Astrocyte of the hippocampus (primary cell): ENCODE measurements at regions not wholly inside any gene's neighbourhood (a gene's known extent, or its start where the extent isn't known, plus 50 kb on each side); places are given as distances from the start of the nearest gene placed in this dataset.
"Not testable (repeated sequence)": the region's sequence is repeated elsewhere in the genome, so short reads cannot be mapped to it uniquely, and the experiment has no call there.

ENCODE experiments used
- DNase-seq: peaks from one replicate; pipeline ENCODE4 v3.0.0; 2011; ENCODE audit warnings: low read depth, low spot score

DNA sequence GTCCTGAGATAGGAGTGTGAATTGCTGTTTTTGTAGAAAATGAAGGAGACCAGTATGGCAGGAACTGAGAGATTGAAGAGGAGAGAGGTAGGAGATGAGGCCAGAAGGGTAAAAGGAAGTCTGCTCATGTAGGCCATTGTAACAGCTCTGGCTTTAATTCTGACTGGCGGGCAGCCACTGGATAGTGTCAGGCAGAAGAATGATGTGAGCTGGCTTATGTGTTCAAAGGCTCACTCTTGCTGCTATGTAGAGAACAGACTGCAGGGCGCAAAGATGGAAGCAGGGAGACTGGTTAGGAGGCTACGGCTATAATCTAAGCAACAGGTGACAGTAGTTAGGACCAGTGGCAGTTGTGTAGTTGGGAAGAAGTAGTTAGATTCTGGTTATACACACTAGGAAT, 160.2 kb upstream of the FGF13 start:
- no peak for DNase-seq

- DNase-seq: no peak
These were observed 155.1 kb upstream of the FGF13 start for GRCh38 chrX:138866643-138867042.

DNA sequence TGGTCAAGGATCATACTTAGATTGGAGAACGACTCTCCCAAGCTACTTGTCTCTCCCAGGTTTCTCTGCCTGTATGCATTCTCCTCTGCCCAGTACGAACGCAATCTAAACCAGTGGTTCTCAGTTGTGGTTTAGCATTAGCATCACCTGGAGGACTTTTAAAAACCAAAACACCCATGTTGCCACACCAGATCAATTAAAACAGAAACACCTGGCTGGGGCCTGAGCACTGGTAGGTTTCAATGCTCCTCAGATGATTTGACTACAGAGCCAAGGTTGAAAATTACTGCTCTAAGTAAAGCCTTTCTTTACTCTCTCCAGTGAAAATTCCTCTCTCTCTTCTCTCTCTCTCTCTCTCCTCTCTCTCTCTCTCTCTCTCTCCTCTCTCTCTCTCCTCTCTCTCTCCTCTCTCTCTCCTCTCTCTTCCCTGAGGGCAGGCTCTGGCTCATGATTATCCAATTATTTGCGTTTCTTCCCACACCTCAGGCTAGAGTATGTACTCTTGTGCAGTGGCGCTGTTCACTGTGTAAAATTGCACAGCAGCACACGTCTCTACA, 153.7 kb upstream of the FGF13 start:
- DNase-seq: no peak

DNA sequence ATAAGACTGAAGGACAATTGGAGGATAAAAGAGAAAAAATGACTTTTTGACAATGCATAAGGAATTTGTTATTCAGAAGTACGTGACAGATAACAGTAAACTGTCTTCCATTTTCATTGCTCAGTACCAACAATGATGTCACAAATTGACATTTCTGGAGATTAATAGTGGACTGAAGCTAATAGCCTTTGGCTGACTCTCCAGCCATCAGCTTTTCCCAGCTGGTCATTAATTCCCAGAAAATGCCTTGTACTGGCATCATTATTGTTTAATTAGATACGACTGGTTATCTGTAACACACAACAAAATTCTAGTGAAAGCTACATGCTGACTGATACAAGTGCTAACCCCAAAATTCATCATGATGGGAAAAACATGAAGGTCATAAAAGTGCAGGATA, 147.9 kb upstream of the FGF13 start:
- no peak for DNase-seq

- DNase-seq: no peak
These were observed 147.4 kb upstream of the FGF13 start for GRCh38 chrX:138858951-138859350.

DNA sequence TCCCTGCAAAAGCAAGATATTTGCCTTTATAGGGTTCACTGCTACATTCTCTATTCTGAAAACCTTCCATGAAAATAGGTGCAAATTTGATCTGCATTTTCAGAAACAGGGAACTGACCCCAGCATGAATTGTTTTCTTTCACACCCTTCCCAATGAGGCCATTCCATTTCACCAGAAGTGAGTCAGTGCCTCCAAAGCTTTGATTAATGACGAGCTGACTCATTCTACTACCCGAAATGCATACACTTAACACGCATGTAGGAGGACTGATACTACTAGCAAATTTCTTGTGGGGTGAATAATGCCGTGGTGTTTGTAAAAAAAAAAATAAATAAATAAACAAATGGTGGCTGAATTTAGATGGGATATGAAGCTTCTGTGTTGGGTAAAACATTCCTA, 146.9 kb upstream of the FGF13 start:
- peak; percentile 84 for DNase-seq

GRCh38 chrX:138856881-138857604, 145.5 kb upstream of the FGF13 start:
- peak; percentile 65 for DNase-seq

GRCh38 chrX:138853936-138854335, 142.4 kb upstream of the FGF13 start:
- DNase-seq: peak; percentile 20

- no peak for DNase-seq
These were observed 138.0 kb upstream of the FGF13 start for GRCh38 chrX:138849521-138849920.

GRCh38 chrX:138847930-138848329, 136.4 kb upstream of the FGF13 start:
- DNase-seq: peak; percentile 46

DNA sequence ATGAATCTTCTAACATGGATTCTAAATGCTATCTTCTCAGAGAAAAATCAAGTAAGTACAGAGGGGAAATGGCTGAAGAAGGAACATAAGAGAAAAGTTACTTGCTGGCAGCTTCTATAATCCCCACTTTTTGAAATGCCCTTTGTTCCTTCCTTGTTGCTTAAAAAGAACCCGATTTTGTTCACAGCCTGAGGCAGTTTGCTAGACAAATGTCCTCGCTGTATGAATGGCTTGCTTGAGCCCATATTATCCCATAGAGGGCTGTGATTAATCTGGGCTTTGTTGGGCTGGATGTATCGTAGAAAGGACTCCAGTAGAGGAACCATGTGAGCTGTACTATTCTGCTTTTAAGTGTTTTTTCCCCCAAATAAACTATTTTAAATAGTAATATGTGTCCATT, 134.3 kb upstream of the FGF13 start:
- DNase-seq: no peak

GRCh38 chrX:138807400-138807799, 95.9 kb upstream of the FGF13 start:
- DNase-seq: not testable (repeated sequence)

GRCh38 chrX:138794246-138794645, 82.7 kb upstream of the FGF13 start:
- no peak for DNase-seq

DNA sequence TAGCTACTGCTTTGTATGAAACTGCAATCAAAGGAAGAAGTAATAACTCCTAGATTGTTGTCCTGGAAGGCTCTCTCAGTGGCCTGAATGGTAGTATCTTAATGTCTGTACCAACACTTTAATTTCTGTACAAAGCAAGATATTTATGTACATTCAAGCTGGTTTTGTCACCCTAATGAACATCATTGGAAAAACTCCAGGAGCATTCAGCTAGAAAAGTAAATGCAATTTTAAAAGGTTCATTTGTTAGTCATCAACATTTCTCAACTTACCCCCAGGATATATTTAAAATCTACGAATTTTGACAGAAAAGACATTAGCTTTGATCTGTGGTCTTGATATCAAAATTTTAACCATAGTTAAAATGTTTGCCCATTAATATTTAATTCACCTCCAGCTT, 80.0 kb upstream of the FGF13 start:
- DNase-seq: no peak

GRCh38 chrX:138788771-138789170, 77.3 kb upstream of the FGF13 start:
- no peak for DNase-seq

- not testable (repeated sequence) for DNase-seq
These were observed 67.0 kb upstream of the FGF13 start for GRCh38 chrX:138778576-138778909.

GRCh38 chrX:138777908-138778575, 66.5 kb upstream of the FGF13 start:
- not testable (repeated sequence) for DNase-seq

GRCh38 chrX:138777230-138777629, 65.7 kb upstream of the FGF13 start:
- no peak for DNase-seq

DNA sequence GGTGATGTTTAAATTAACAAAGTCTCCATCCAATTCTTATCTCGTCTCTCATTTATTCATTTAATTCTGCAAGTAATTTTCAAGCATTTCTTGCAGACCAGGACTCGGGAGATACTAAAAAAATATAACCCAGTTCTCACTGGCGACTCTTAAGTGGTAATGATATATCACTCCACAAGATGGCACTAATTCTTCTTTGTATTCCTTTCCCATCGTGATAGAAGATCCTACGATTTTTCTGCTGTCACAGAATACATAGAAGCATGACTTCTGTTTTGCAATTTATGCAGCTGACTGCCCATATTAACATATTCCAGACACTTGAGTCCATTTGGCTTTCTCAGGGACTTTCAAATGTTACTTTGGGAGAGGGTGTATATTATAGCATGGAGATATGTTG, 64.0 kb upstream of the FGF13 start:
- DNase-seq: peak; percentile 56

DNA sequence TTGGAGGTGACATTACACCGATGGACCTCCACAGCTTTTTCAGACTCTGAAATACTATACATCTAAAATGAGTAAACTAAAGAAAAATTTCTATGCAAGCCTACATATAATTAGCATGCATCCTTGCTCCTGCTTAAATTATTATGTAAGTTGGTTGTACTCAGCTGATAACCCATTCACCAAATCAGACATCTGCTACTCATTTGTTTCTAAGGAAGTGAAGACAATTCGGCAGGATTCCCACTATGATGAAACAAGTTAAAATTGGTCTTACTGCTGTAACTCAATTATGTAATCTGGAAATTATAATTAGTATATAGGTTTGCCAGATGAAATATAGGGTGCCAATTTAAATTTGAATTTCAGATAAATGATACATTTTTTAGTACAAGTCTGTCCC, 59.5 kb upstream of the FGF13 start:
- no peak for DNase-seq

GRCh38 chrX:138769918-138770317, 58.4 kb upstream of the FGF13 start:
- DNase-seq: no peak

GRCh38 chrX:138765051-138765450, 53.5 kb upstream of the FGF13 start:
- DNase-seq: peak; percentile 41

DNA sequence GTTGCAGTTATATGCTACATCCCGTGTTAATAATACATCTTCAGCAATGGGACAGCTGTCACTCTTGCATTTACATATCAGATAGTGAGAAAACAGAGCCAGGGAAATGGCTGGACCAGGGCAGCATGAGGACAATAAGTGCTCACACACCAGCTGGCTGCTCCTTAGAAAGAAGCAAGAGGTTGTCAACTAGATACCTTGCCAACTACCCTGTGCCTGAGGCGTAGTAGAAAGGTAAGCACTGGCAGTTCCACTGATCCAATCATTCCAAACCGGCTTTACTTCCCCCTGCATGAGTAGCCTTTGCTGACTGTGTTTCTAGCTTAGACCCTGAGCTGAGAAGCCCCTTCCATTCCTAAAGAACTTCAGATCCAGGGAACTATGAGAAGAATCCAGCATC, 52.2 kb upstream of the FGF13 start:
- DNase-seq: no peak
